Frontal cortex (tissue), 3 donors: ENCODE measurements at regions not wholly inside any gene's neighbourhood (a gene's known extent, or its start where the extent isn't known, plus 50 kb on each side); places are given as distances from the start of the nearest gene placed in this dataset.

ENCODE experiments used
- DNase-seq, 2 donors: peaks; one replicate each; pipeline ENCODE4 v3.0.0; 2012; ENCODE audit warnings: low spot score in 2 of 2
- FAIRE-seq: peaks from 2 replicates; lab custom pipeline; 2012; peaks lifted over from hg19 to GRCh38; lab: Jason Lieb, UNC
- donor health status: control.
- donor health status: control.
- donor health status: control.

DNA sequence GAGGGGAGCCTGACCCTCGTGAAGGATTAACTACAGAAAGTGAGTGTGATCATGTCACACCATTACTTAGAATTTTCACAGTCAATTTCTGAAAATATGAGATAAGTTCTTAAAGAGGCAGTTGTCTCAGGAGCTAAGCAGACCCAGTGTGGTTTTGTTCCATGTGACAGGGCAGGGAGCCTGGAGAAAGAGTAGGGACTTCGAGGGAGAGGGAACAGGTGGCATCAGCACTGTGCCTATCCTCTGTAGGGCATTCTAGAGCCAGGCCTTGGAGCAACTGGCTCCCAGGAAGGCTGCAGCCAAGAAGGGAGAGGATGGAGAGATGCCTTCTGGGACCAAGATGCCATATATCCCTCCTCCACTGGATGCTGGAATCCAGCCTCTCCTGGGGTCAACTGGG lies 183.0 kb downstream of the TSHZ3 start:
- no peak for DNase-seq
- no peak for FAIRE-seq

DNA sequence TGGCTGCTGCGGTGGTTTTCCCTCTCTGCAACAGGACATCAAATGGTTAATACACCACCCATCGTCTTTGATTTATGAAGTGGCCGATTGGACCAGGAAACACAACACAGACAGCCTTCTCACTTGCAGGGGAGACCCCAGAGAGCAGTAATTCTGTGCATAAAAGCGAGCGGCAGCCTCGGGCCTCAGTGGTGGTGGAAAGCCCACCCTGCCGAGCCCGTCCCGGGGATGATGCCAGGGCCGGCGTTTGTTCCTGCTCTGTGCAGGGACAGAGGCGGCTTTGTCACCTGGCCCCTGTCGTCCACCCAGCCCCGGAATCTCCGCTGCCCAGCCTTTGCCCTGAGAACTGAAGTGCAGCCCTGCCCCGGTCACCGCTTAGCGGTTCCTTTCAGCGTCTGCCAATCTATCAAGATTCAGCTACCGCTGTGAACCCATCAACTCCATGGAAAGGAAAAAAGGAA lies 184.4 kb downstream of the TSHZ3 start:
- DNase-seq (no peak), FAIRE-seq (no peak)

DNA sequence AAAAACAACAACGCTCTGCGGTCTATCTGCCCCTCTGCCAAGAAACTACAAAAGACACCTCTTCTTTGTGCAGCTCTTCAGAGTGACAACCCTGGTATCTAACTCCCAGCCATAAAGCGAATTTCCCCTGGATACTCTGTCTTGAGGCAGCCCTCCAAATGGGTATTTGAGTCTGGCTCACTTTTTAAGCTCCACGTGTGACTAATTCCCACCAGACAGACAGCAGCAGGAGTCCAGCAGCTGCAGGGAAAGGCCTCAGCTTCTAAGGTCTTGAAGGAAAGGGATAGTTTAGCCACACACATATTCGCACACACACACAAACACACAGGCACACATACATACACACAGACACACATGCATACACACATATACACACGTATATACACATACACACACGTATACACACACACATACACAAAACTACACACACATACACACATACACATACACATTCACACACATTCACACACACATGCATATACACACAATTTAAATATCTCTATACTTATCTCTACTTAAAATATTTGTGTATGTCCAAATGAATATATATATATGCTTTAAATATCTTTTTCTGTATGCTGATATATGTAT lies 188.8 kb downstream of the TSHZ3 start:
- FAIRE-seq (no peak), DNase-seq (no peak)

DNA sequence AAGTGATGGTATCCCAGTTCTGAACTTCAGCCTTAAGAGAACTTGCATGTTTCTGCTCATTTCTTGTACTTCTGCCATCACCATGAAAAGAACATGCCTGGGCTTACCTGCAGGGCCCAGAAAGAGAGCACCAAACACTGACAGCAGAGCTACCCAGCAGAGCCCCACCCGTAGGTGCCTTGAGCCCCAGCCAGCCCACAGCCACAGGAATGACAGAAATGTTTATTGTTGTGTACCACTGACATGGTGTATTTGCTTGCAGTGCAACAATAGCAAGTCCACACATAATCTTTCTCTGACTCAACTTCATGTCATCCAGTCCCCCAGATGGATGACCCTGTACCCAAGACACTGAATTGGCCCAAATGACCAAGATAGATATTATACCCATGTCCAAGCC lies 195.2 kb downstream of the TSHZ3 start:
- DNase-seq = no peak
- no peak for FAIRE-seq

DNA sequence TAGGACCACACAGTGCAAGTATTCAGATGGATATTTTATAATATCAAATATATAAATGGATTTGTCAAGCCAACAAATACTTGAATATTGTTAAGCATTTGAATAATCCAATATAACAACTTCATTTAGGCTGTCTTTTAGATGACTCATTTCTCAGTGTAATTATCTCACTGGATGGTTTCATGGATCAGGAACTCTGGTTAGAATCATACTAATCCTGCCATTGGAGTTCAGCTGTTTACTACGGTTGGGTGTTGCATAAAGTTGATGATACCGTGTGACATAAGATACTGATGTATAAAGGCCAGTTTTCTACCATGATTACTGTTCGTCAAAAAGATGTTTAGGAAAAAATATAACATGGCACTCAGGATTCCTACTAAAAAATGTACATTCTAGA lies 196.3 kb downstream of the TSHZ3 start:
- no peak for DNase-seq
- no peak for FAIRE-seq

DNA sequence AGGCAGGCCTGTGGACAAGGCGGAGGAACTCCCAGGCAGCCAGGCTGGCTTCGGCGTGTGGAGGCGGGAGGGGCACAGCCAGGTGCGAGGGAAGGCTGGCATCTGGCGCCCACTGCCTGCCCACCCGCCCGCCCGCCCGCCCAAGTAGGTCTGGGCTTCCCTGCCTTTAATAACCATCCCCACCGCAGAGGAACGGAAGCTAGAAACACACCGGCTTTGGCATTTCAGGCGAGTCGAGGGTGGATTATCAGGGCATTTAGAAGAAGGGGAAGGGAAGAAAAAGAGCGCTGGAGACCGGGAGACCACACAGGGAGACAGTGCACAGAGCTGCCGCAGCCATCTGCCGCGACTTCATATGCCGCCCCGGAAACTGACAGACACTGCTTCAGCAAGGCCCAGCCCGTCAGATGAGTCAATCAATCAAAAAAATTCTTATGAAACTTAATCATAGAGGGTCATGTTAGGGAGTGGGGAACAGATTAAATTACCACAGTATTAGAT lies 199.7 kb downstream of the TSHZ3 start:
- DNase-seq (no peak), FAIRE-seq (no peak)

DNA sequence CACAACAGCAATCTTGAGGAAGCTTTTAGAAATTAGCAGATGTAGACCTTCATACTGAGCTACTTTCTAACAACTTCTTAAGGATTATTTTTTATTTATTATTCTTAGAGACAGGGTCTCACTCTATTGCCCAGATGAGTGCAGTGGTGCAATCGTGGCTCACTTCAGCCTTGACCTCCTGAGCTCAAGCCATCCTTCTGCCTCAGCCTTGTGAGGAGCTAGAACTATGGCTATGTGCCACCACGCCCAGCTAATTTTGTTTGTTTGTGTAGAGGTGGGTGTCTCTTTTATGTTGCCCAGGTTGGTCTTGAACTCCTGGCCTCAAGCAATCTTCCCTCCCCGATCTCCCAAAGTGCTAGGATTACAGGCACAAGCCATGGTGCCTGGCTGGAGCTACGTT lies 200.6 kb downstream of the TSHZ3 start:
- DNase-seq (no peak), FAIRE-seq (no peak)

DNA sequence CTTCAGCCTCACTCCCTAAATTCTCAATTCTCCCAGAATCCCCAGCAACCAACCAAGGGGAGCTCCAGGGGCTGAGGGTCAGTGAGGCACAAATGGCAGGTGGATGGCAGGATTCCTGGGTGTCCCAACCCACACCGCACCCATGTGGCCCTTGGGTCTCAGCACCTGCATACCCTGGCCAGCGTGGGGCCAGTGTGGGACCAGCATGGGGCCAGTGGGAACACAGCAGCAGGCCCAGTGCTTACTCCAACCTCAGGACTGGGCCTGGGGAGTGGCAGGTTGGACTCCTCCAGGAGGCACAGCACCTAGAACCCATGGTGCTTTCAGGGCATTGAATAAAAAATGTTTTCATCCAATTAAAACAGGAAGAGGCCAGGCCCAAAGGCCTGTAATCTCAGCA lies 202.0 kb downstream of the TSHZ3 start:
- DNase-seq (no peak), FAIRE-seq (no peak)

DNA sequence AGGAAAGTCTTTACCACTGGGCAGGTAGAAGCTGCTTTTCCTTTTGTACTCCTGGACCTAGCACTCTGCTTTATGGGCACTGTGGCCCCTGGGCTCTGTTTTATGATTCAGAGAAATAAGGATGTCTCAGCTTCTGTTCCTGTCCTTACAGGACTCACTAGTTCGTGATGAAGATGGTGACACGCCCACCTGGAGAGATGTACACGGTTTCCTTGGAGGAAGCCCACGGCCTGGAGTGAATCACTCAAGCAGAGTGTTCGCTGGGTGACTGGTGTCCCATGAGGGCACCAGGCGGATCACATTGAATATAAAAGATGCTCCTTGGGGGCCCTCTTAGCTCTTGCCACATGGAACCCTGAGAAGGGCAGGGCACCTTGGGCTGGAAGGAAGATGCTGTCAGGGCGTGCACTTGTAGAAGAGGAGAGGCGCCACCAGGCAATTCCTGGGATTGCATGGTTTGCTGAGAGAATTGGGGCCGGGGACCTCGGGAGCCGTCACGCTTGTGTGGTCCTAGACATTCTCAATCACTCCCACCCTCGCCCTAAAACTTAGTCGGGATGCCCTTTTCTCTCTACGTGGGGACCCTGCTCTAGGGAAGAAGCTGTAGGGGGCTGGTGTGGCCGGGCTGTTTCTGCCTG lies 202.6 kb downstream of the TSHZ3 start:
- FAIRE-seq (no peak), DNase-seq (peak in 1 of 2 donors; percentile 20)

DNA sequence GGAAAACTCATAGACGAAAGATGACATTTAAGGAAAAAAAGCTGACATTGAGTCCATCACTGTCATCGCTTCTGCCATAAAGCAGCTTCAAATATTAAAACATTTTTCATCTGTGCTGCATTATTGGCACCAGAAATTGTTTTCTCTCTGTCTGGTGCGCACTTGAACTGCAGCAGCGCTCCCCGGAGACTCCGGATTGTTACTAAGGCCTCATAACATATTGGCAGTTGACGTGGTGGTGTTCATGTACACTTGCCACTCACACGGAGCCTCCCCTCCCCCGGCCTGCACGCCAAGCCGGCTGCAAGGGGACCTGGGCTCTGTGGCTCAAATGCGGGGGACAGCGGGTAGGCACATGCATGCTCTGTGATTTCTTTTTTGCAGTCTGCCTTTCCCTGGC lies 203.2 kb downstream of the TSHZ3 start:
- FAIRE-seq = no peak
- no peak for DNase-seq

DNA sequence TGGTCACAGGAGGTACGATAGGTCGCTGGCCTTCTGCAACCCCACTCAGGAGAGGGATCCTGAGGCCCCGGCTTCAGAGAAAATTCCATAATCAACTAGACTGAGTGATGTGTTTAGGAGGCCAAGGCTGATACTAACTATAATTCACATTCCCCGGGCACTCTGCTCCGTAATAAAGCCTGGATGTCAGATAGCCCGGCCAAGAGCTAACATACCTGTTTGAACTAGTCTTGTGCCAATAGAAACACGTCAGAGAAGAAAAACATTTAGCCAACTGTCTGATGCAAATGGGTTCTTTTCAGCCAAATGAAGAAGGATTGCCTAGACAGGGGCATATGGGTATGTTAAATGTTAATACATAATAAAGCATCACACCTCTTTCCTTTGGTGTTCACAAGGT lies 204.2 kb downstream of the TSHZ3 start:
- FAIRE-seq (no peak), DNase-seq (no peak)

DNA sequence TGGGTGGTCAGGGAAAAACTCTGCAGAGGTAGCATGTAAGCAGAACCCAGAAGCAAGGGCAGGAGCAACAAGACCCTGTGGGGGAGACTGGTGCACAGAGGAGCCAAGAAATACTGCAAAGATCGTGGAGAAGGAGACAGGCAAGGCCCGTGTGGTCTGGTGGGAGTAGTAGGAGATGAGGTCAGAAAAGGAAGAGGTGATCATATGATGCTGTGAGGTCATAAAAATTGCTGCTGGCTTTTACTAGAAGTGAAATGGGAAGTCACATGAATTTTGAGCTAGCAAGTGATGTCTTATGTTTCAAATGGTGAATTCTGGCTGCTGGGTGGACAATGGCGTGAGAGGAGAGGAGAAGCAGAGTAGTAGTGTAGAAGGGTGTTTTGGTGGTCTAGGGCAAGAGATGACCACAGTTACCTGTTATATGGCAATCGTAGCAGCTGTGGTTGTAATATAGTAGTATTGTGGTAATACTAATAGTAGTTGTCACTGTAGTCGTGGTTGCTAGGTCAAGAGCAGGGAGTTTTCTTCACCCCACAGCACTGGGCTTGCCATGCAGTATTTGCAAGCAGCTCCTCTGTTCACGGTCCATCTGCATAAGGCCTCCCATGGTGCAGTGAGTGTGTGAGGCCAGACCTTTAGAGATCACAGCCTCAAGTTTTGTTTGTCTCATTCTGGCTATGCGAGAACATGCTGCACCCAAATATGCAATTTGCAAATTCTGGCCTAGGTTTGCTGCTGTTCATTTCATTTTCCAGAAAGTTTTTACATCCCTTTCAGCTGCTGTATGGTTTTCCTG lies 205.0 kb downstream of the TSHZ3 start:
- FAIRE-seq = no peak
- no peak for DNase-seq

DNA sequence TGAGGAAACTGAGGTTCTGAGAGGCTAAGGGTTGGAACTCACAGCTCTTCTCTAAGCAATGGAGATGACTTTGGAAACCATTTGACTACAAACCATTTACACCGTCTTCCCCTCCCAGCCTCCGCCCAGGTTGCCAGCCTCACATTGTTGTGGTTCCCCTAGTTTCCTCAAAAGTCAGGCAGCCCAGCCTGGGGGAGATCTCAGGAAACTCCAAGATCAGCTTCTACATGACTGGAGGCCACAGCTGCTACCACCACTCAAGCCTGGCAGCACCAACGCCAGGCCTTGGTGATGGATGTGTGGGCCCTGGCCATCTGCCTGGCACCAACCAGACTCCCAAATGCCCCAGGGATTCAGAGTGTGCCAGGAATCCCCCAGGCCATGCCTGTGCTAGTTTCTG lies 207.9 kb downstream of the TSHZ3 start:
- no peak for DNase-seq
- no peak for FAIRE-seq

DNA sequence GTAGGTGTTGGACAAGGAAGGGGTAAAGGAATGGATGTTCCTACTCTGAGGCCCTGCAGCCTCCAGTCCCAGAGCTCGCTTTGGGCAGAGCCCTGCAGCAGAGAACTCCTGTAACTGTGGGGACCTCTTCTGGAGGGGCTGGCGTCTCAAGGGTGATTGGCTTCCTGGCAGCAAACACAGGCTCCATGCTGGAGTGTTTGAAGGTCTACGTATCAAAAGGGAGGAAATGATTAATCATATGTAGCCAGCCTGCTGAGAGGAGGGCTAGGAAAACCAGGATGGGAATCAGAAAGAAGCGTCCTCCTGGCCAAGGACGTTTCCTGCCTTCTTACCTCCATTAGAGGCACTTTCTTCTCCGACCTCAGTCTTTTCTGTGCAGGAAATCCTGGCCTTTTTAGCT lies 208.5 kb downstream of the TSHZ3 start:
- FAIRE-seq (no peak), DNase-seq (no peak)

DNA sequence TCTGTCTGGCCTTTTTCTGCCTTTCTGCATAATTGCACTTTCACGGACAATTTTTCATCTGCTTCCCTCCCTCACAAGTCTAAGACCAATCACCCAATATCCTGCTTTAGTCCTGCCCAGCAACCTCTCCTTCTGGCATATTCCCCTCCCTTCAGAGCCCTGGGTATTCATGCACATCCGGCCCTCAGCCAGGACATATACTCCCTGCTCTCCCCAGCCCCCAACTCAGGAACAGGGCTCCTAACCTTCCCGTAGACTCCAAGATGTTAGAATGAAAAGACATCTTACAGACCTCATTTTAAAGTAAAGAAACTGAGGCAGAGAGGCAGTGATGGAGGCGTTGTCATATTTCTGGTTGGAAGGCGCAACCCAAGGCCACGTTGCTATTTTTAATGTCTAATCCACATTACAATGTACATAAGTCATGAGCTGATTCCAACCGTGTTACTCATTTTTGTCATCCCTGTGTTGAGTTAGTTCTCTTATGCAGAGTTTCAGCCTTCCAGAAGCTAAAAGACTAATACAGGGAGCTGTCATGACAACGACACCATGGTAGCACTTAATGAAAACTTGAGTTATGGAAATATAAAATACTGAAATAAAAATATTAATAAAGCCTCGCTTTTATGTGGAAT lies 209.2 kb downstream of the TSHZ3 start:
- DNase-seq (no peak), FAIRE-seq (no peak)

DNA sequence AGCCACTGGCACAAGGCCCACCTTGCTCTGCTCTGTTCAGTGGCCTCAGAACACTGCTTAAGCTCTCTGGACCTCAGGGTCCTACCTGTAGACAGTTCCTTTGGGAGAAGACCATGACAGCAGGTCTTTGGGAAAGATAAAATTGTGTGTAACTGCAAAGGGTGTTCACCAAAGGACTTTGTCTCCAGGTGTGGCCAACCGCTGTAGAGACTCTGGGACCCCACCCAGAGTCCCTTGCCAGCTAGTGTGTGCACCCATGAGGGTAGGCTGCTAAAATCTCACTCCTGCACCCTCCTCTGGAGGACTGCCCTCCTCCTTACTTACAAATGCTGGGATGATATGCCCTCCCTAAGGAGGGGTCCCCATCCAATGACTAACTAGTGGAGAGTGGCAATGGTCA lies 211.2 kb downstream of the TSHZ3 start:
- DNase-seq = no peak
- FAIRE-seq = no peak

DNA sequence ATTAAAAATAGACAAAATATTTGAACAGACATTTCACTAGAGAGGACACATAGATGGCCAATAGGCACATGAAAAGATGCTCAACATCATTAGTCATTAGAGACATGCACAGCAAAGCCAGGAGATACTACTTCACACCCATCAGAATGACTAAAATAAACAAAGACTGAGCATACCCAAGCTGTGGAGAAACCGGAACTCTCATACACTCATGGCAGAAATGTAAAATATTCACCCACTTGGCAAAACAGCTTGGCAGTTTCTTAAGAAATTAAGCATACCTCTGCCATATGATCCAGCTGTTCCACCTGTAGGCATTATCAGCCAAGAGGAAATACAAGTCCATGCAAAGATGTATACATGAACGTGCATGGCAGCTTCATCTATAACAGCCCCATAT lies 213.4 kb downstream of the TSHZ3 start:
- FAIRE-seq = no peak
- DNase-seq = no peak

DNA sequence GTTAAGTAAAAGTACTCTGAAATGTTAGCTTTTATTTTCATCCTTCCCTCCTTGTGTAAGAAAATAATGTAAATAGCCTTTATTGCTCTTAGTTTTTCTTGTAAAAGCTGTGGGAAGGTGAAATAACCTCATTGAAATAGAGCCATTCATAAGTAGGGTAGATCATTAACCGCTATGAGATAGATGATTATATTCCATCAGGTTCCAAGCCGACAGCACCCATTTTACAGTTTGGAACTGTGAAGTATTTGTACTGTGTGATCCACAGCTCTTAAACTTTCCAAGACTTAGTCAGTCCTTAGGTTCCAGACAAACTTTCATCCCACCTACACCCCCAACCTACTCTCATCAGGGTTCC lies 216.5 kb downstream of the TSHZ3 start:
- DNase-seq (no peak), FAIRE-seq (no peak)

DNA sequence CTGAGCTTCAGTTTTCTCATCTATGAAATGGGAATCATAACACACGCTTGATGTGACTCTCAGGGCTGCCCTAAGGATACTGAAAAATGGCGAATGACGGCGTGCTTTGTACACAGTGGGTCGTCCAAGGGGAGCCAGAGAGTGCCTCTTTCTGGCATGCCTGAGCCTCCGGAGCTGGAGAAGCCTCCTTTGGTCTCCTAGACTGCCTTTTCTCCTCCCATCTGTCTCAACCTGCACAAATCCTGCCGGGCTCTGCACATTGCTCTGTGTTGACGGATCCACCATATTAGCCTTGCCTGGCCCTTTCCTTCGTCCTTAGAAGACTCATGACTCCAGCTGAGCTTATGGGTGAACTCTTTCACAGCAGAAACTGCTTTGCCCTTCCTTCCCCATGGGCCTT lies 220.9 kb downstream of the TSHZ3 start:
- FAIRE-seq (no peak), DNase-seq (no peak)

DNA sequence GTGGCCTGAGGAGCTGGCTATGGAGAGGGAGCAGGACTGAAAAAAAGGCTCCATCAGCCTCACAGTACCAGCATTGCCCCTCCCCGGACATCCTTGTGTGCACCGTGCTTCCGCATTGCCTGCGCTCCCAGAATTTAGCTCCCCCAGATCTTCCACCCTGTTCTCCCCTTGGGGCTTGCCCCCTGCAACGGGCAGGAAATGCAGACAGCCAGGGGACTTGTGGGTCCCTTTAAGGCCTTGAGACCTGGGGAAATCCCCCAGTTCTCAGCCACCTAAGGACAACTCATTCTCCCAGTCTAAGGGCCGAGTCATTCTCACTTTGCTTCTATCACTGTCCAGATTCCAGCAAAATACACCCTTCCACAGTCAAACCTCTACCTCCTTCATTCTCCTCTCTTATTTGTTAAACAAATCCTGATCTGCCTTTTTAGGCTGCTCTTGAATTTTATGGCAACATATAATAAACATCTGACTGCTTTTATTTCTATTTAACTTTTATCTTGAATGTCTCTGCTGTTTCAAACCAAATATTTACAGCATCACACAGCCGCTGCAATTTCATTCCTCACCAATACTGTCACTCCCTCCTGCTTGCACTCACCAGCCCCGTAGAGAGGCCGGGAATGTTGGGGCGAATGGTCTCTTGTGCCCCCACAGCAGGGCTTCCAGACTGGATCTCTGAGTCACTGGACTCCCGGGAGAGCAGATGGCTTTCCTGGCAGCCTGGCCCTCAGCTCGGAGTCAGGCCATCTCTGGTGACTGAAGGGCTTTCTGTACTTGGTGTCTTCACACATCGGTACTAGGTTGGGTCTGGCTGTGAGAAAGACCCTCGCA lies 221.9 kb downstream of the TSHZ3 start:
- FAIRE-seq (no peak), DNase-seq (no peak)
